ENCODE measurements at regions not wholly inside any gene's neighbourhood (a gene's known extent, or its start where the extent isn't known, plus 50 kb on each side); places are given as distances from the start of the nearest gene placed in this dataset.

DNA sequence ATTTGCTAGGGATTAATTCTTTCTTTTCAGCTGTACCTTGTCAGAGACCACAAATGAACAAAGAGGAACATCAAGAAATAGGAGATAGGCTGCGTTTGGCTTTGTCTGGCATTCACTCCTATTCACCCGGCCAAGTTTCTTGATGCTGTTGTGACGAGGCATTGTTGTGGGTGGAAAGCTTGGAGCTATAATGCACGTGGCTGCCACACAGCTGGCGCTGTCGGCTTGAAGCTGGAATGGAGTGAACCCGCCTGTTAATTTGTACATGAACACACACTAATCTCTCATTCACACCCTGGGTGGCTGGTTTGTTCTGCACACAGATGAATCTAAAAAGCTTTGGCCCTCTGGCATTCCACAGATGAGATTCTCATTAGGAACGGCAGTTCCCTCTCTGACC lies 274.9 kb upstream of the GYPC start:
- DNase-seq, result no peak
- peaks cover 15% of the 10 kb centered on the region for H3K27me3 ChIP-seq (ENCODE audit: insufficient read depth, low read depth, severe bottlenecking)
- TF ChIP-seq CTCF (IDR thresholded peaks at IDR 0.05; ENCODE audit: low read depth, low read length), result no peak
- H3K4me3 ChIP-seq (ENCODE audit: low read depth, low read length), result no peak overlapping the region
- no peaks in the 10 kb centered on the region for H3K9me3 ChIP-seq (ENCODE audit: severe bottlenecking)
- H3K27ac ChIP-seq, result no peak overlapping the region
- no peaks in the 10 kb centered on the region for H3K36me3 ChIP-seq

- Histone ChIP-seq H3K9me3 (ENCODE audit: severe bottlenecking) (no peaks in the 10 kb centered on the region), H3K27me3 (ENCODE audit: insufficient read depth, low read depth, severe bottlenecking) (peaks cover 9% of the 10 kb centered on the region), H3K4me3 (ENCODE audit: low read depth, low read length) (no peak overlapping the region), H3K27ac (no peak overlapping the region), H3K36me3 (no peaks in the 10 kb centered on the region)
- no peak for TF ChIP-seq CTCF (IDR thresholded peaks at IDR 0.05; ENCODE audit: low read depth, low read length)
- no peak for DNase-seq
Measured at GRCh38 chr2:126382998-126383397, 273.0 kb upstream of the GYPC start.

GRCh38 chr2:126383800-126384199 lies 272.2 kb upstream of the GYPC start:
- no peak overlapping the region for H3K4me3 ChIP-seq (ENCODE audit: low read depth, low read length)
- no peak for DNase-seq
- H3K27ac ChIP-seq, result no peak overlapping the region
- no peak for TF ChIP-seq CTCF (IDR thresholded peaks at IDR 0.05; ENCODE audit: low read depth, low read length)
- no peaks in the 10 kb centered on the region for H3K9me3 ChIP-seq (ENCODE audit: severe bottlenecking)
- H3K27me3 ChIP-seq (ENCODE audit: insufficient read depth, low read depth, severe bottlenecking), result peaks cover 9% of the 10 kb centered on the region
- H3K36me3 ChIP-seq, result no peaks in the 10 kb centered on the region

DNA sequence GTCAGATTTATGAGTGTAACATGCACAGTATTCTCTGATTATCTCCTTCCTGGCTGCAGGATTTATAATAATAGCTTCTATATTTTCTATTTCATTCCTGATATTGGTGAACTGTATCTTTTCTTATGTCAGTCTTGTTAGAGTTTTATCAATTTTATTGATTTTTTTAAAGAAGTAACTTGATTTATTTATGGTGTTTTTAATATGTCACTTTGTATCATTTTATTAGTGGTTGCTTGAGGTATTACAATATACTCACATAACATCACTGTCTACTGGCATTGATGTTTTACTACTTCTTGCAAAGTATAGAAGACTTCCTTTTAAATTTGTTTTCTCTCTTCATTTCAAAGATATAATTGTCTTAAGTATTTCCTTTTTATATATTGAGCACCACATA lies 270.5 kb upstream of the GYPC start:
- DNase-seq, result no peak
- Histone ChIP-seq H3K27me3 (ENCODE audit: insufficient read depth, low read depth, severe bottlenecking) (peaks cover 12% of the 10 kb centered on the region), H3K4me3 (ENCODE audit: low read depth, low read length) (no peak overlapping the region), H3K36me3 (no peaks in the 10 kb centered on the region), H3K9me3 (ENCODE audit: severe bottlenecking) (no peaks in the 10 kb centered on the region), H3K27ac (no peak overlapping the region)
- TF ChIP-seq CTCF (IDR thresholded peaks at IDR 0.05; ENCODE audit: low read depth, low read length), result no peak

GRCh38 chr2:126385983-126386382 lies 270.0 kb upstream of the GYPC start:
- no peak for TF ChIP-seq CTCF (IDR thresholded peaks at IDR 0.05; ENCODE audit: low read depth, low read length)
- no peaks in the 10 kb centered on the region for H3K36me3 ChIP-seq
- no peak overlapping the region for H3K27ac ChIP-seq
- no peak overlapping the region for H3K4me3 ChIP-seq (ENCODE audit: low read depth, low read length)
- DNase-seq, result no peak
- H3K27me3 ChIP-seq (ENCODE audit: insufficient read depth, low read depth, severe bottlenecking), result peaks cover 12% of the 10 kb centered on the region
- H3K9me3 ChIP-seq (ENCODE audit: severe bottlenecking), result no peaks in the 10 kb centered on the region

DNA sequence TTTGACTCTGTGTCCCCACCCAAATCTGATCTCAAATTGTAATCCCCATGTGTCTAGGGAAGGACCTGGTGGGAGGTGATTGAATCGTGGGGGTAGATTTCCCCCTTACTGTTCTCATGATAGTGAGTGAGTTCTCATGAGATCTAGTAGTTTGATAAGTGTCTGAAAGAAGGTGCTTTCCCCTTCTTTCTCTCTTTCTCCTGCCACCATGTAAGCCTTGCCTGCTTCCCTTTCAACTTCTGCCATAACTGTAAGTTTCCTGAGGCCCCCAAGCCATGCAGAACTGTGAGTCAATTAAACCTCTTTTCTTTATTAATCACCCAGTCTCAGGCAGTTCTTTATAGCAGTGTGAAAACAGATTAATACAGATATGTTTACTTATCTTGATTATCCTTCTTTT lies 266.5 kb upstream of the GYPC start:
- H3K36me3 ChIP-seq, result no peaks in the 10 kb centered on the region
- H3K4me3 ChIP-seq (ENCODE audit: low read depth, low read length), result no peak overlapping the region
- peaks cover 12% of the 10 kb centered on the region for H3K27me3 ChIP-seq (ENCODE audit: insufficient read depth, low read depth, severe bottlenecking)
- no peaks in the 10 kb centered on the region for H3K9me3 ChIP-seq (ENCODE audit: severe bottlenecking)
- H3K27ac ChIP-seq, result no peak overlapping the region
- no peak for DNase-seq
- TF ChIP-seq CTCF (IDR thresholded peaks at IDR 0.05; ENCODE audit: low read depth, low read length), result no peak
